Esophagus squamous epithelium (tissue), 5 donors: ENCODE measurements at regions not wholly inside any gene's neighbourhood (a gene's known extent, or its start where the extent isn't known, plus 50 kb on each side); places are given as distances from the start of the nearest gene placed in this dataset.

Experiments used
- DNase-seq: peaks from one replicate; lab custom pipeline; 2025; lab: John Stamatoyannopoulos, UW
- H3K27ac ChIP-seq, 4 donors: fragments of 200-600 bp; sonication (generic); one replicate each; pipeline ENCODE4 v1.5.1; 2016 to 2019; ENCODE audit warnings: mild to moderate bottlenecking in 1 of 4
- H3K27me3 ChIP-seq, 4 donors: fragments of 200-600 bp; sonication (generic); 1 replicate in 3 of 4; 2 replicates in 1 of 4; pipeline versions ENCODE4 v1.5.1 to v1.6.0; 2017 to 2021; ENCODE audit warnings: antibody characterized with exemption in 1 of 4
- H3K36me3 ChIP-seq, 3 donors: fragments of 200-600 bp; sonication (generic); one replicate each; pipeline ENCODE4 v1.5.1; 2016 to 2019
- H3K4me1 ChIP-seq, 3 donors: fragments of 200-600 bp; sonication (generic); one replicate each; pipeline ENCODE4 v1.5.1; 2017 to 2019
- H3K4me3 ChIP-seq, 4 donors: fragments of 200-600 bp; sonication (generic); 1 replicate in 3 of 4; 2 replicates in 1 of 4; pipeline ENCODE4 v1.5.1; 2016 to 2019; ENCODE audit warnings: mild to moderate bottlenecking in 2 of 4, moderate library complexity in 1 of 4
- H3K9me3 ChIP-seq, 3 donors: fragments of 200-600 bp; sonication (generic); one replicate each; pipeline ENCODE4 v1.5.1; 2016 to 2019
- POLR2A ChIP-seq, 4 donors: fragments of 450-650 bp; IDR thresholded peaks; one replicate each; pipeline ENCODE4 v1.6.1; 2017; ENCODE audit warnings: antibody characterized with exemption in 4 of 4, mild to moderate bottlenecking in 4 of 4, moderate library complexity in 3 of 4
- WGBS, 2 donors: methylation state at CpG; one replicate each; pipeline ENCODE4 v1.1.5; 2018; 5-methylcytosine and 5-hydroxymethylcytosine counted together
- intact Hi-C: fragments of 100-400 bp; cut with DNase I; formaldehyde crosslinking; loops from one replicate; pipeline ENCODE4 v1.15.0; 2022
- TF ChIP-seq, protein P1 (sequence below), 6 experiments: fragments of 450-650 bp in 4 of 6; fragments of 200-600 bp in 2 of 6; sonication (generic) in 2 of 6; IDR thresholded peaks; one replicate each; pipeline ENCODE4 v1.5.1; 2016 to 2019; ENCODE audit warnings: antibody characterized with exemption in 6 of 6, mild to moderate bottlenecking in 4 of 6, moderate library complexity in 4 of 6
- donor health status: DM: yes; HTN: yes; CAD: no.

DNA sequence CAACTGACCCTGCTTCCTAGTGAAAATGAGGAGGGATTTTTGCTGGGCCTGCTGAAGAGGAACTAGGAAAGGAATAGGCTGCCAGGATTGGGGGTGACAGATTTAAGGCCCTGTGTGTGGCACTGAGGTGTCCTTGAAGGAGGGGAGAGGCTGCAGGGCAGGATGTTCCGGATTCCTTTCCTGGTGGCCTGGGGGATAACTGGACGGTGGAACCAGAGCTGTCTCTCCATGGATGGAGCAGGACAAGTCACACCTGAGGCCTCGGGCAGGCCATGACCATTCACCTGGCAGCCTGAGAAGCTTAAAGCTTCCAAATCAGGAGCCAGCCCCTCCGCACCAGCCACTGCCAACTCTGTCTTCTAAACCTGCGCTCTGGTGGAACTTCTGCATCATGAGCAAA lies 56.0 kb upstream of the SLC22A23 start:
- WGBS, 2 donors: 88 to 100% methylated on average over 2 to 5 of the region's 5 CpGs
- intact Hi-C loops: no loop called here
- no peaks in the 10 kb centered on the region for H3K27me3 ChIP-seq
- no peak overlapping the region for H3K4me3 ChIP-seq
- no peak overlapping the region for H3K27ac ChIP-seq
- TF ChIP-seq, protein P1, sequence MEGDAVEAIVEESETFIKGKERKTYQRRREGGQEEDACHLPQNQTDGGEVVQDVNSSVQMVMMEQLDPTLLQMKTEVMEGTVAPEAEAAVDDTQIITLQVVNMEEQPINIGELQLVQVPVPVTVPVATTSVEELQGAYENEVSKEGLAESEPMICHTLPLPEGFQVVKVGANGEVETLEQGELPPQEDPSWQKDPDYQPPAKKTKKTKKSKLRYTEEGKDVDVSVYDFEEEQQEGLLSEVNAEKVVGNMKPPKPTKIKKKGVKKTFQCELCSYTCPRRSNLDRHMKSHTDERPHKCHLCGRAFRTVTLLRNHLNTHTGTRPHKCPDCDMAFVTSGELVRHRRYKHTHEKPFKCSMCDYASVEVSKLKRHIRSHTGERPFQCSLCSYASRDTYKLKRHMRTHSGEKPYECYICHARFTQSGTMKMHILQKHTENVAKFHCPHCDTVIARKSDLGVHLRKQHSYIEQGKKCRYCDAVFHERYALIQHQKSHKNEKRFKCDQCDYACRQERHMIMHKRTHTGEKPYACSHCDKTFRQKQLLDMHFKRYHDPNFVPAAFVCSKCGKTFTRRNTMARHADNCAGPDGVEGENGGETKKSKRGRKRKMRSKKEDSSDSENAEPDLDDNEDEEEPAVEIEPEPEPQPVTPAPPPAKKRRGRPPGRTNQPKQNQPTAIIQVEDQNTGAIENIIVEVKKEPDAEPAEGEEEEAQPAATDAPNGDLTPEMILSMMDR (IDR thresholded peaks at IDR 0.05): no peak
- H3K9me3 ChIP-seq: no peaks in the 10 kb centered on the region
- DNase-seq: no peak
- H3K36me3 ChIP-seq: no peaks in the 10 kb centered on the region
- peaks cover 3 to 43% (median 22%) of the 10 kb centered on the region in 3 donors for H3K4me1 ChIP-seq

DNA sequence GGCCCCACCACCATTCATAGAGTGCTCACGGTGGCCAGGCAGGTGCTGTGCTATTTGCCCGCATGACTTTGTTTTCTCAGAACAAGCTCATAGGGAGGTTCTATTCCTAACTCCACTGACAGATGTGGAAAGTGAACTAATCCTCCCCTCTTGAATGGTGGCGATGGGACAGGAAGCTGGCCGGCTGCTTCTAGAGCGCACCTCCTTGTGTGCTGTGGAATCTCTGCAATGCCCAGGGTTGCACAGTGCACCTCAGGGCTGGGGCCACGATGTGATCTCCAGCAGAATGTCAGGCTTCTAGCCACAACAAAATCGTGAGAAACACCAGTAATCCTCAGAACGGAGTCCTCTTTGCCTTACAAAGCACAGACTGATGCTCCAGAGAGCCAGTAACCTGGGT lies 53.8 kb upstream of the SLC22A23 start:
- Histone ChIP-seq H3K27ac (peak overlapping the region; percentile 18 to 61 (median 49)), H3K4me1 (peaks cover 3 to 44% (median 17%) of the 10 kb centered on the region in 3 donors), H3K4me3 (no peak overlapping the region), H3K27me3 (no peaks in the 10 kb centered on the region), H3K36me3 (no peaks in the 10 kb centered on the region), H3K9me3 (no peaks in the 10 kb centered on the region)
- no peak for TF ChIP-seq POLR2A (IDR thresholded peaks at IDR 0.05)
- TF ChIP-seq, protein P1 (IDR thresholded peaks at IDR 0.05): no peak
- intact Hi-C loops: no loop called here
- DNase-seq: no peak
- 29 to 36% methylated on average over 5 of the region's 8 CpGs for WGBS, 2 donors

DNA sequence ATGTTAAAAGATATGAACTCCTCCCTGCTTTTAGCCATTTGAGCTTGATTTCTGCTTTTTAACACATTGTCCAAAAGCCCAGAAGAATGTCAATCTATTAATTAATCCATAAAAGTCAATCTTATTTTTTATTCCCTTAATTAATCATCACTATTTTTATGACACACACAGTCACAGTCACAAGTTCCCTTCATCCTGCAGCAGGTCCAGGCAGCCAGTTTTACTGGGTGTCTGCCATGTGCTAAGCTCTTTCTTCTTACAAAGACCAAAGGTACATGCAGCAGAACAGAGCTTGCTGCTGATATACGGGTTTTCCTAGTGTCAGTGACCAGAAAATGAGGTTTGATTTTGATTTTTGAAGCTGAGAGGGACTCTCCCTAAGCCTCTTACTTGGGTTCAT lies 53.3 kb upstream of the SLC22A23 start:
- H3K4me1 ChIP-seq: peaks cover 3 to 44% (median 17%) of the 10 kb centered on the region in 3 donors
- H3K9me3 ChIP-seq: no peaks in the 10 kb centered on the region
- peak overlapping the region; percentile 18 to 61 (median 49) for H3K27ac ChIP-seq
- WGBS, 2 donors: 25 to 29% methylated on average over 1 of the region's 1 CpG
- intact Hi-C loops: no loop called here
- no peaks in the 10 kb centered on the region for H3K27me3 ChIP-seq
- no peaks in the 10 kb centered on the region for H3K36me3 ChIP-seq
- DNase-seq: no peak
- no peak overlapping the region for H3K4me3 ChIP-seq
- TF ChIP-seq, protein P1 (IDR thresholded peaks at IDR 0.05): no peak
- TF ChIP-seq POLR2A (IDR thresholded peaks at IDR 0.05): no peak

DNA sequence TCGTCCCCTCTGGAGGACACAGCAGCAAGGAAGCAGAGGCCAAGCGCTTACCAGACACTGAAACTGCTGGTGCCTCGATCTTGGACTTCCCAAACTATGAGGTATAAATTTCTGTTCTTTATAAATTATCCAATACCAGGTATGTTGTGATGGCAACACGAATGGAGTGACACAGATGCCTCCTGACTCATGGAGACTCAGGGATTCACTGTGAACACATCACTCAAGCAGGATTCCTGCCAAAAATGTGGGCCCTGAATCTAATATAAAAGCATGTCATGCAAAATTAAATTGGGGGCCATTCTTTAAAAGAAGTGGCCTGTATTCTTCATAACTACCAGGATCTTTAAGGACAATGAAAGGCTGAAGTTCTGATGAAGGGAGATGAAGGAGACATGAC lies 52.5 kb upstream of the SLC22A23 start:
- H3K27me3 ChIP-seq: no peaks in the 10 kb centered on the region
- peaks cover 3 to 44% (median 17%) of the 10 kb centered on the region in 3 donors for H3K4me1 ChIP-seq
- 70 to 75% methylated on average over 4 of the region's 4 CpGs for WGBS, 2 donors
- DNase-seq: no peak
- no peaks in the 10 kb centered on the region for H3K36me3 ChIP-seq
- intact Hi-C loops: no loop called here
- no peak overlapping the region for H3K27ac ChIP-seq
- TF ChIP-seq, protein P1 (IDR thresholded peaks at IDR 0.05): no peak
- no peak for TF ChIP-seq POLR2A (IDR thresholded peaks at IDR 0.05)
- no peak overlapping the region for H3K4me3 ChIP-seq
- no peaks in the 10 kb centered on the region for H3K9me3 ChIP-seq

DNA sequence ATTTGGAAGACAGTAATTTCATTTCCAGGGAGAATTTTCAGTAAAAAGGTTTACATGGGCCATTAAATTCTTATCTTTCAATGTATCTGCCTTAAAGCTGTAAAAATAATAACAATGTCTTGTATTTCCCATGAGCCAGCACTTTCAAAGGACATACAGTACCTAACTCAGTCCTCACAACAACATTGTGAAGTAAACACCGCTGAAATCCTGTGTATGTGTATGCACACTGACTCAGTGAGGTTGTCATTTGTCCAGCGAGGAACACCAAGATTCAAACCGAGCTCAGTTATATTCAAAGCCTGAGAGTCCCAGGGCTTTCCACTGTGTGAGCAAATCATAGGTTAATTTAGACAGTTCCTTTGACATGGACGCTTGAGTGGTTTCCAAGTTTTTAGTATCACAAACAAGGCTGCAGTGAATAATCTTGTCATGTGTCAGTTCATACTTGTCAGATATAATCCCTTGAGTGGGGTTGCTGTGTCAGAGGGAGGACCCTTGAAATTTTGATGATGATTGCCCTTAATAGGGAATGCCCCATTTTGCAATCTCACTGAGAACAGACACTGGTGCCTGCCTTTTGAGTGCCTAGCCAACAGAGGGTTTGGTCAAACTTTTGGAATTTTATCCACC lies 50.0 kb upstream of the SLC22A23 start:
- Histone ChIP-seq H3K4me1 (peaks cover 3 to 42% (median 16%) of the 10 kb centered on the region in 3 donors), H3K36me3 (no peaks in the 10 kb centered on the region), H3K27me3 (no peaks in the 10 kb centered on the region), H3K27ac (no peak overlapping the region), H3K9me3 (no peaks in the 10 kb centered on the region), H3K4me3 (no peak overlapping the region)
- WGBS, 2 donors: 71 to 84% methylated on average over 4 of the region's 4 CpGs
- intact Hi-C loops: no loop called here
- no peak for DNase-seq
- TF ChIP-seq, protein P1 (IDR thresholded peaks at IDR 0.05): no peak
- TF ChIP-seq POLR2A (IDR thresholded peaks at IDR 0.05): no peak
